ENCODE measurements at regions not wholly inside any gene's neighbourhood (a gene's known extent, or its start where the extent isn't known, plus 50 kb on each side); places are given as distances from the start of the nearest gene placed in this dataset.

- peaks cover 15% of the 10 kb centered on the region for H3K4me1 Mint-ChIP-seq (ENCODE audit: unreplicated experiment)
Observed at GRCh38 chr2:173754165-173754564, 211.0 kb downstream of the SP3 start.

GRCh38 chr2:173754837-173755236 lies 210.3 kb downstream of the SP3 start:
- no peaks in the 10 kb centered on the region for H3K36me3 Mint-ChIP-seq (ENCODE audit: low read depth, unreplicated experiment)
- peaks cover 12% of the 10 kb centered on the region for H3K4me1 Mint-ChIP-seq (ENCODE audit: unreplicated experiment)
- H3K4me3 Mint-ChIP-seq (ENCODE audit: unreplicated experiment), result no peak overlapping the region
- no peaks in the 10 kb centered on the region for H3K9me3 Mint-ChIP-seq (ENCODE audit: unreplicated experiment)
- peaks cover 1% of the 10 kb centered on the region for H3K27me3 Mint-ChIP-seq (ENCODE audit: unreplicated experiment)
- DNase-seq (ENCODE audit: low spot score), result no peak
- TF ChIP-seq CTCF (IDR thresholded peaks at IDR 0.05; ENCODE audit: unreplicated experiment), result no peak
- no peak overlapping the region for H3K27ac Mint-ChIP-seq (ENCODE audit: unreplicated experiment)

More at GRCh38 chr2:173754165-173754564, 211.0 kb downstream of the SP3 start:
- Mint-ChIP-seq H3K4me3 (ENCODE audit: unreplicated experiment) (no peak overlapping the region), H3K9me3 (ENCODE audit: unreplicated experiment) (no peaks in the 10 kb centered on the region), H3K27me3 (ENCODE audit: unreplicated experiment) (peaks cover 1% of the 10 kb centered on the region), H3K27ac (ENCODE audit: unreplicated experiment) (no peak overlapping the region), H3K36me3 (ENCODE audit: low read depth, unreplicated experiment) (no peaks in the 10 kb centered on the region)
- no peak for TF ChIP-seq CTCF (IDR thresholded peaks at IDR 0.05; ENCODE audit: unreplicated experiment)
- no peak for DNase-seq (ENCODE audit: low spot score)

- TF ChIP-seq CTCF (IDR thresholded peaks at IDR 0.05; ENCODE audit: unreplicated experiment), result no peak
- H3K27ac Mint-ChIP-seq (ENCODE audit: unreplicated experiment), result no peak overlapping the region
- peaks cover 1% of the 10 kb centered on the region for H3K27me3 Mint-ChIP-seq (ENCODE audit: unreplicated experiment)
- H3K9me3 Mint-ChIP-seq (ENCODE audit: unreplicated experiment), result no peaks in the 10 kb centered on the region
- DNase-seq (ENCODE audit: low spot score), result no peak
- no peaks in the 10 kb centered on the region for H3K36me3 Mint-ChIP-seq (ENCODE audit: low read depth, unreplicated experiment)
- H3K4me3 Mint-ChIP-seq (ENCODE audit: unreplicated experiment), result no peak overlapping the region
- peaks cover 2% of the 10 kb centered on the region for H3K4me1 Mint-ChIP-seq (ENCODE audit: unreplicated experiment)
Observed at GRCh38 chr2:173755798-173756197, 209.4 kb downstream of the SP3 start.

- Mint-ChIP-seq H3K4me1 (ENCODE audit: unreplicated experiment) (no peaks in the 10 kb centered on the region), H3K4me3 (ENCODE audit: unreplicated experiment) (no peak overlapping the region), H3K36me3 (ENCODE audit: low read depth, unreplicated experiment) (no peaks in the 10 kb centered on the region), H3K27me3 (ENCODE audit: unreplicated experiment) (peaks cover 1% of the 10 kb centered on the region), H3K27ac (ENCODE audit: unreplicated experiment) (no peak overlapping the region), H3K9me3 (ENCODE audit: unreplicated experiment) (no peaks in the 10 kb centered on the region)
- TF ChIP-seq CTCF (IDR thresholded peaks at IDR 0.05; ENCODE audit: unreplicated experiment), result no peak
- DNase-seq (ENCODE audit: low spot score), result no peak
Observed at GRCh38 chr2:173759959-173760358, 205.2 kb downstream of the SP3 start.

GRCh38 chr2:173760553-173760952 lies 204.6 kb downstream of the SP3 start:
- DNase-seq (ENCODE audit: low spot score), result no peak
- Mint-ChIP-seq H3K36me3 (ENCODE audit: low read depth, unreplicated experiment) (no peaks in the 10 kb centered on the region), H3K27me3 (ENCODE audit: unreplicated experiment) (peaks cover 1% of the 10 kb centered on the region), H3K9me3 (ENCODE audit: unreplicated experiment) (no peaks in the 10 kb centered on the region), H3K4me1 (ENCODE audit: unreplicated experiment) (no peaks in the 10 kb centered on the region), H3K27ac (ENCODE audit: unreplicated experiment) (no peak overlapping the region), H3K4me3 (ENCODE audit: unreplicated experiment) (no peak overlapping the region)
- no peak for TF ChIP-seq CTCF (IDR thresholded peaks at IDR 0.05; ENCODE audit: unreplicated experiment)

Measured in endothelial cell (in vitro differentiated cells).